Stimulated activated CD4-positive, alpha-beta T cell treated with anti-CD3 and anti-CD28 coated beads, Interleukin-1b, Interleukin-23, amount 100 ng/mL, for 4 hours (primary cell): ENCODE measurements at regions not wholly inside any gene's neighbourhood (a gene's known extent, or its start where the extent isn't known, plus 50 kb on each side); places are given as distances from the start of the nearest gene placed in this dataset.

ENCODE experiments used
- DNase-seq, 2 donors: peaks; one replicate each; pipeline ENCODE4 v3.0.0-alpha.2; 2020; ENCODE audit warnings: low read depth in 2 of 2

DNA sequence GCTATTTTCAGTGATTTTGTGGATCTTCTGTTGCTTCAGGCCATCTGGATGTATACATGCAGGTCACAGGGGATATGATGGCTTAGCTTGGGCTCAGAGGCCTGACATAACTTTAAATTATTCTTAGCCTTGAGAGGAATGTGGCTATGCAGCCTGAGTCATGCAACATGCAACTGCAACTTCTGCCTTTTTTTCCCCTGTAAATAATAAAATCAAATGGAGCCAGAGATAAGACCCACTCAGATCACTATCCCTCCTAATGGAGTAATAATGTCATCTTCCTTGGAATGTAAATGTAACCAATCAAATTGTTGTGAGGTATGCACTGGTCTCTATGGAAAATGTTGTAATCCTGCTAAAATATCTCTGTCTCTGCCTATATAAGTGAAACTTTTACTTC lies 54.9 kb downstream of the MAGEB17 start:
- no peak for DNase-seq

DNA sequence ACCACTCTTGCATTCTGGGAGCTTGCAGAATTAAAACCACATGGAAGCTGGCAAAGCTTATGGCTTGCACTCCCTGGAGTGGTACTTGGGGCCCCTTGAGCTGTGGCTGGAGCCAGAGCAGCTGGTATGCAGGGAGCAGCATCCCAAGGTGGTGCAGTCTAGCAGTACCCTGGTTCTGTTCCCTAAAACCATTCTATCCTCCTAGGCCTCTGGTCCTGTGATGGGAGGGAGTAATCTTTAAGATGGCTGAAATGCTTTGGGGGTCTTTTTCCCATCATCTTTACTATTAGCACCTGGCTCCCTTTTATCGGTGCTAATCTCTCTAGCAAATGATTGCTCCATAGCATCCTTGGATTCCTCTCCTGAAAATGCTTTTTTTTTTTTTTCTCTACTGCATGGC lies 56.1 kb downstream of the MAGEB17 start:
- no peak for DNase-seq

DNA sequence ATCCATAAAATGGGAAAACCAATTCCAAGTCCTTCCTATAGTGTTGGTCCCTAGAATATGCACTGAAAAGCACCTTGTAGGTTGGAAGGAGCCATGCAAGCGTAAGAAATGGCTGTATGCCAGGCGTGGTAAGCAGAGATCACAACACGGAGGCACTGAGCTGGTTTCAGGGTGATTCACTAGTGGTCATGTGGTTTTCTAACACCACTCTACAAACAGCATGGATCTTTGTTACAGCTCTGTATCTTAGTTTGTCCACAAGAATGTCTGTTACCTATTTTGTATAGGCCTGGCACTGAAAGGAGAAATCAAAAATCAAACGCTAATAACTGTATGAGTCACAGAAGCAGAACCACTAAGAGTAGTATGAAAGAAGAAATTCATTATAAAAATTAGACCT lies 71.9 kb downstream of the MAGEB17 start:
- DNase-seq: no peak

DNA sequence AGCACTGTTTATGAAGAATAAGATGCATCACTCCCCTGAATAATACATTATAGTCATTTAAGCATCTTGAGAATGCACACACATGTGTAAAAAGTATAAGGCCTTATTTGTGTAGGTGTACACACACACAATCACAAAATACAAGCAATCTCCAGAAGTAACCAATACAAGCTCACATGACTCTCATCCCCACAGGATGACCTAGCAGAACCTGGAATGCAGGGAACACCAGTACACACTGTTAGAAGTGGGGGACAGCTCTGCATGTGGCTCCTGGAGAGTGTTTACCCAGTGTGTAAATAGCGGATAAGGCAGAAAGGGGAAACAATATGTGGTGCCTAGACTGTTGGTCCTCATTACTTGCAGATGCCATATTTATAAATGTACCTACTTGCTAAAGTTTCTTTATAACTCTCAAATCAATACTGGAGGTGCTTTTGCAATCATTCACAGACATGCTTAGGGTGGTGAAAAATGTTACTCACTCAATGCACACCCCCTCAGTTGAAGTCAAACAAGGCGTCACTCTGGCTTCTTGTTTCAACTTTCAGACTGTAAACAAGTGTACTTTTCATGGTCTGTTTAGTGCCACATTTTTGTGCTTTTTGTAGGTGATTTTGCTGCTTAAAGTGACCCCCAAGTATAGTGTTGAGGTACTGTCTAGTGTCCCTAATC lies 73.1 kb downstream of the MAGEB17 start:
- no peak for DNase-seq

DNA sequence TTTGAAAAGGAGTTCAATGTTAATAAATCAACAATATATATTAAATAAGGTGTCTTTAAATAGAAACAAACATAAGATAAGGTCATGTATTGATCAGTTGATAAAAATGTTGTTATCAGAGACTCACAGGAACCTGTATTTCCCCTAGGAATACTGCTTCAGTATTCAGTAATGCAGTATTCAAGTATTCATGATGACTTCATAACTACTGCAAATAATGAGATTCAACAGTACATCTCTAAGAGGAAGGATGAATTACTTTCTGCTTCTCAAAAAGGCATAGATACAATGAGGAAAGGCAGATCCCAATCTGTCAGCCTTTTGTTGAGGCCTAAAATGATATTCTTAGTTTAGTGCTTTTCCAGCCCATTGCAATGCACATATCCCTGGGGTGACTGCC lies 73.7 kb downstream of the MAGEB17 start:
- no peak for DNase-seq

DNA sequence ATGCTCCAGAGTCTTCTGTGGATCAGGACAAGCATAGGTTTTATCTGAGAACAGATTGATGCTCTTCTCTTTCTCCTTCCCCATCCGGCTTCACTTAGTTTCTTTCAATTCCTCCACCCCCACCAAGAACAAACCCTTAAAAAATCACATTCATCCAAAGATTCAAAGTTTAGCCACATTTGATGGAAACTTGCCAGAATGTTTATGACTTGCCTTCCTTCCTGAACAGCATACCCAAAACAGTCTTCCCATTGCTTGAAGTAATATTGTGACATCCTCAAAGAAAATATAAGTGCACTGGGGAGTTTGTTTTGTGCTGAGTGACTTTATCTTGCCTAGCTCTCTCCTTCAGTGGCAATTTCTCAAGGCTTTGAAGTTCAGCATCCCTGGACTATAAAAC lies 83.0 kb downstream of the MAGEB17 start:
- no peak for DNase-seq

DNA sequence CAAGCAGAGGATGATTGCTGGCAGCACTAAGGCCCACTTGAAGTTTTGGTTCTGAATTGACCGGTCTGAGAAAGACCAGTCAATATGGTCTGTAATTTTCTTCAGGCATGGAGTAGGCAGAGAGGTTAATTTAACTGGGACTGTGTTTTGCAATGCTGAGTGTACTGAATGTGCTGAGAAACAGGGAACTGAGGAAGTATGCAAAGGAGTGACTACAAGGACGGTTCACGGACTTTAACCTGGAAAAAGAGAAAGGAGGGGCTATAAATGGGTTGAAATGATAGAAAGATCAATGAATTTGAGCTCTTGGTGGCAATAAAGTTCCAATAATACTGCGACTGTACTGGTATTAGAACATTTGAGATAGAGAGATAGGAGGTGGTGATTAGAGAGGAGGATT lies 84.5 kb downstream of the MAGEB17 start:
- no peak for DNase-seq

DNA sequence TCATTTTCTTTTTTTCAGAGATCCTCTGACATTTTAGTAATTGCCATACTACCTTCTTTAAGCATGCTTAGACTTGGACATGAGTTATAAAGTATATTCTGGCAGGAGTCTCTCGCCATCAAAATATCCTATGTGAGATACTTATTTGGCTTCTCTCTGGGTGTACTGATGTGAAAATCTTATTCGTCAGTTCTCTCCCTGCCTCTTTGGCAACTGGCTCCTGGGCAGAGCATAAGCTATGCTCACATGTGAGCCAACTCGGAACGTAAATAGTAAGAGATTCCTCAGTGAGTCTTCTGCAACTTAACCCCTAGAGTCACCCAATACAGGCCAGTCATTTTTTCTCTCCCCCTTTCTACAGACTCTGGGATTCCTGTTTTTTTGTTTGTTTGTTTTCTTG lies 91.6 kb downstream of the MAGEB17 start:
- DNase-seq: no peak

DNA sequence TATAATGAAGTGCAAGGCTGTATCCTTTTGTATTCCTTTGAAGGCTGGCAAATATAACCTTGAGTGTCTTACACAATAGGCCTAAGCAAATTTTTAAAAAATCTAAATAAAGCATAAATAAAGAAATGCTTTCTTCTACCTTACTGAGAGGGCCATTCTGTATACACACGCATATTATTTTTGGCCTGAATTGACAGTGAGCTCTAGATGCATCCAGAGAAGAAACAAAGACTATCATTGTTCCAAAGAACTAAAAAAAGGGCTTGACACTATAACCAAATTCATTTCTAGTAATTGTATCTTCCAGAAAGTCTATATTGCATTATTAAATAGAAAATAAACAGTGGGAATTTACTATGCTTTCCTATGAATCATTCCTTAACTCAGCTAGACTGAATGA lies 100.2 kb downstream of the MAGEB17 start:
- DNase-seq: no peak

DNA sequence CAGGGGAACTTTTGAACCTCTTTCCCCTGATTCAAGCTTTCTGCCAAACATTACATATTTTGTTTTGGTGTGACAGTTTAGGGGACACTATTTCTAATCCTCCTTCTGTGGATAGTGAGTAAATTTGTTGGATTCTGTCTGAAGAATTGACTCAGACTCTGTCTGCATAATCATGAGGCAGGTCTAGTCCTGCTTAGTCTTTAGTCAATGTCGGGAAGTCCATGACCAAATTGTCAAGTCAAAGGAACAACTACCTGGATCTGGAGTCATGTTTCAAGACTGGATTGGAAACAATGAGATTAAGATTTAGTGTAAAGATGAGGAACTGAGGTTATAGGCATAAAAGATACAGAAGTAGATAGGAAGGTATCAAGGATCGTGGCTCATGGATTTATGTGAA lies 100.9 kb downstream of the MAGEB17 start:
- DNase-seq: no peak

DNA sequence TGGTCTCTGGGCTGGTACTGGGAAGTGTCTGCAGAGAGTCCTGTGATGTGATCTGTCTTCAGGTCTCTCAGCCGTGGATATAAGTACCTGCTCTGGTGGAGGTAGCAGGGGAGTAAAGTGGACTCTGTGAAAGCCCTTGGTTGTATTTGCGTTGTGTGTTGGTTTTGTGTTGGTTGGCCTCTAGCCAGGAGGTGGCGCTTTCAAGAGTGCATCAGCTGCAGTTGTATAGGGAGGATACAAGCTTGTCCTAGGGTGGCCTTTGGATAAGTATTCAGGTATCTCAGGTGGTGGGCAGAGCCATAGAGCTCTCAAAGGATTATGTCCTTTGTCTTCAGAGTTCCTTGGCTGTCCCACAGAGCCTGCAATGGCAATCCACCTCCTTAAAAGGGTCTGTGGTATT lies 111.6 kb downstream of the MAGEB17 start:
- DNase-seq: no peak

DNA sequence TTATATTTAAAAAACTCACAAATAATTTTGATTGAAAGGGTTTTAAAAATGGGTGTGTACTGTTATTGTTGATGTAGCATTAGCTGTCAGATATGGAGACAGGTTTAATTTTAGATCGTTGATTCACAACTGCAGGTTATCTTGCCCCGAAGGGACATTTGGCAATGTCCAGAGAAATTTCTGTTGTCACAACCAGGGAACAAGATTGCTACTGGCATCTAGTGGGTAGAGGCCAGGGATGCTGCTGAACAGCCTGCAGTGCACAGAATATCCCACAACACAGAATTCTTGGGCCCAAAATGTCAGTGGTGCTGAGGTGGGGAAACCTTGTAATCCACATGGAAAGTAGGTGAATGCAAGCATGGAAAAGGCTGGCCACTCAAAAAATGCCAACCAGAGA lies 114.9 kb downstream of the MAGEB17 start:
- DNase-seq: no peak

DNA sequence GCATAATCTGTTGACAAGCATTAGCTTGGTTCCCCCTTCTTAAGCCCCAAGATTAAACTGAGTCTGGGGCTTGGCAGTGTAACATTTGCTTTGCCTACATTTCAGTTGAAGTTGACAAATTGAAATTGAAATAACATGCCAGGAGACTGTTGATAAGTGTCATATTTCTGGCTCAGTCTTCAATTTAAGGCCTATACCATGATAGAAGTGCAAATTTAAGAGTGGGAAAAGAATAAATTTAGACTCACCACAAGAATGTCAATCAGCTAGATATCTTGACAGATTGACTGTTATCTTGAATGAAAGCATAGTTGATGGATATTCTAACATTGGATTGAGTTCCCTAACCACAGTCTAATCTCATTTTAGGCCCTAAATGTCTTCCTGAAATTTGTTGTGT lies 117.6 kb downstream of the MAGEB17 start:
- DNase-seq: no peak

DNA sequence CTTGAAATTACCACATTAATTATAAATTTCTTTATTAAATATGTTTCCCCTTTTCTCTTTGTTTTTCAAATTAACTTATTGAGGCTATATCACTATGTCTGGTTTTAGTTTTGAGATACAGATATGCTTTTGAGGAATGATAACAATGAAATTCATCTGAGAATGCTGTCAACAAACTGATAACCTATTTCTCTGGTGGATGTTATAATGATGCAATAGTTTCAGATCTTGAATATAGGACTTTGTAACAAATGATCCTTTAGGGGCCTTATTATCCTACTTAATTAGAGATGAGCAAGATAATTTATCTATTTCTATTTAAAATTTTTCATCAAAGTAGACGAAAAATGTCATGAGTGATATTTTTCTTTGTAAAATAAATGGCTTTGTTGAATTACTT lies 123.7 kb downstream of the MAGEB17 start:
- no peak for DNase-seq

DNA sequence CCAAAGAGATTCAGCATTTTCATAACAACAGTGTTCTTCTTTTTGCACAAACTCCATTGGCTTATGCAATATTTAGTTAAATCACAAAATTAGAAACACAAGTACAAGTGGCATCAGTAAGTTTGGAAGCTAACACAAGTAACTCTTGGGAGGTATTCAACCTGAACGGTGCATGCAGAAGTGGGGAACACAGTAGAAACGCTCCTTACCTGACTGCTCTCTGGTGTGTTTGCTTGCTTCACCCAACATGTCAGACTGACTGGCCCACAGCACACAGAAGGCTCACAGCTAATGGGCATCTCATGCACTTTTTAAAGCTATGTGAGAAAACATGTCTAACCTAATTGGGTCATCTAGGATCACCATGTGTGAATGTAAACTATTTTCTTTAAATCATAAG lies 133.6 kb downstream of the MAGEB17 start:
- DNase-seq: no peak

DNA sequence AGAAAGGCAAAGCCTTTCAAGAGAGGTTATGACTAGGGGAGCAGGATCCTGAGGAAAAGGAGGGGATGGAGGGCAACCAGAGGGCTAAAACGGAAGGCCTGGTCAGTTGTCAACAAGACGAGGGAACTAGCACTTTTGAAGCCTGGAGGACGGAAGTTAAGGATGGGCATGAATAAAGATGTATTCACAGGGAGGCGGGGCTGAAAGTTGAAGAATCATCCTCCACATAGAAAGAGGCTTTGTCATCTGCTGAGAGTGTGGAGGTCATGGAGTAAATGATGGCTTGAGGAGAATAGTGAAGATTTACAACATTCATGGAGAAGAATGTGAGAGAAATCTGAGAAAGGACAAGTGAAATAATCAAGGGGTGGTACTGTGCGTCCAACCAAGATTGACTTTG lies 137.5 kb downstream of the MAGEB17 start:
- DNase-seq: no peak

DNA sequence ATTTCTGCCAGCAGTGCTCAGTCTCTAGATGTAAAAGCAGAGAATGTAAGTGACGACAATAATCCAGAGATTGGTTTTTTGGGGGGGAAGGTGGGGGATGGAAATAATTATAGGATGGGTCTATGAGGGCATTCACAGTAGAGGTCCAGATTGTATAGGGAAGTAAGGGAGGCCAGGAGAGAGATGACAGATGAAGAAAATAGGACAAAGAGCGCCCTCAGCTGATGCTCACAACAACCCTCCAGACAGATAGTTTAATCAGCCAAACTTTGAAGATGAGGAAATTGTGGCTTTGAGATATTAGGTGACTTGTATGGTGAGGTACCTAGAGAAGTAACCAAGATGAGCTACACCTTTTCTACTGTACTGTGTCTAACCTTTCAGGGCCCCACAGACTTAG lies 137.9 kb downstream of the MAGEB17 start:
- DNase-seq: no peak

DNA sequence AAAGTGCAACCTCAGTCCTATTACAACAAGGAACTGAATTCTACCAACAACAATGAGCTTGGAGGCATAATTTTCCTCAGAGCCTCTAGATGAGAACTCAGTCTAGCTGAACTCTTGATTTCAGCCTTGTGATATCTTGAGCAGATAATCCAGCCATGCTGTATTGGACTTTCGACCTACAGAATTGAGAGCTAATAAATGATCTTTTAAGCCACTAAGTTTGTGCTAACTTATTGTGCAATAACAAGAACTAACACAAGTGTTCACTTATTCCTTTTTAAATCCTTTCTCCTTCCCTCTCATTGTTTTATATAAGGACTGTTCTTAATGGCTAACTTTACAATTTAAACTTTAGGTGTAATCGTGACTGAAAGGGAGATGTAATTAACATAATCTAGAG lies 140.7 kb downstream of the MAGEB17 start:
- no peak for DNase-seq

DNA sequence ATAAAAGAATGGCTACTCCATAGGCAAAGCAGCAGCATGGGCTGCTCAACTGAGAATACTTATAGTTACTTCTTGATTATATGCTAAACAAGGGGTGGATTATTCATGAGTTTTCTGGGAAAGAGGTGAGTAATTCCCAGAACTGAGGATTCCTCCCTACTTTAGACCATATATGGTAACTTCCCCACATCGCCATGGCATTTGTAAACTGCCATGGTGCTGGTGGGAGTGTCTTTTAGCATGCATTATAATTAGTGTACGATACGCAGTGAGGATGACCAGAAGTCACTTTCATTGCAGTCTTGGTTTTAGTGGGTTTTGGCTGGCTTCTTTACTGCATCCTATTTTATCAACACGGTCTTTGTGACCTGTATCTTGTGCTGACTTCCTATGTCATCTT lies 141.5 kb downstream of the MAGEB17 start:
- no peak for DNase-seq

DNA sequence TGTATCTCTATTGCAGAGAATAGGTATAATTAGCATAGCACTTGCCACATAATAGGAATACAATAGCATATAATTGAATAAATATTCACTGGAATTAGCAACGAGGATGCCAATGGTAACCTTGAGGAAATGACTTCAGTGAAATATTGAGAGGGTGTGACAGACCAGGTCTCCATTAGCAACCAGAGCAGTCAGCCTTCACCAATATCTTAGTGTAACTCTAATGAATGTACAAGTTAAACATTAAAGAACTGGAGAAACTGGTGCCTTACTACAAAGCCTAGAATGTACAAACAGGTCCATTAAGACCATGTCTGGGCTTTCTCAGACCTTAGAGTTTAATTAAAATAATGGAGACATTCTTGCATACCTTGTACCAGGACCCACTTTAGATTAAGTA lies 143.0 kb downstream of the MAGEB17 start:
- DNase-seq: no peak

DNA sequence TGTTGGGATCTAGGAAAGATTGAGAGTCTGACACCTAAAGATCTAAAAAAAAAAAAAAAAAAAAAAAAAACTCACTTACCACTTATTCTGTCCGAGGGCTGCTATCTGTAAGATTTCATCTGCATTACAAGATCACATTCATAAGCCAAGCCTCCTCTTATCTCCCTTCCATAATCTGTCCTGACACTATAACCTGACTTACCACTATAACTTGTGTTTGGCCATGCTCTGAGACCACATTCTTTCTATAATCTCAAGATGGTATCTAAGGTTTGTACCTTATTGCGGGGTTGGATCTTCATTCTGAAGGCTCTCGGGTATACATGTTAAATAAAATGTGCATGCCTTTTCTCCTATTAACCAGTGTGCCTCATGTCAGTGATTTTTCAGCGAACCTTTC lies 144.4 kb downstream of the MAGEB17 start:
- DNase-seq: no peak

DNA sequence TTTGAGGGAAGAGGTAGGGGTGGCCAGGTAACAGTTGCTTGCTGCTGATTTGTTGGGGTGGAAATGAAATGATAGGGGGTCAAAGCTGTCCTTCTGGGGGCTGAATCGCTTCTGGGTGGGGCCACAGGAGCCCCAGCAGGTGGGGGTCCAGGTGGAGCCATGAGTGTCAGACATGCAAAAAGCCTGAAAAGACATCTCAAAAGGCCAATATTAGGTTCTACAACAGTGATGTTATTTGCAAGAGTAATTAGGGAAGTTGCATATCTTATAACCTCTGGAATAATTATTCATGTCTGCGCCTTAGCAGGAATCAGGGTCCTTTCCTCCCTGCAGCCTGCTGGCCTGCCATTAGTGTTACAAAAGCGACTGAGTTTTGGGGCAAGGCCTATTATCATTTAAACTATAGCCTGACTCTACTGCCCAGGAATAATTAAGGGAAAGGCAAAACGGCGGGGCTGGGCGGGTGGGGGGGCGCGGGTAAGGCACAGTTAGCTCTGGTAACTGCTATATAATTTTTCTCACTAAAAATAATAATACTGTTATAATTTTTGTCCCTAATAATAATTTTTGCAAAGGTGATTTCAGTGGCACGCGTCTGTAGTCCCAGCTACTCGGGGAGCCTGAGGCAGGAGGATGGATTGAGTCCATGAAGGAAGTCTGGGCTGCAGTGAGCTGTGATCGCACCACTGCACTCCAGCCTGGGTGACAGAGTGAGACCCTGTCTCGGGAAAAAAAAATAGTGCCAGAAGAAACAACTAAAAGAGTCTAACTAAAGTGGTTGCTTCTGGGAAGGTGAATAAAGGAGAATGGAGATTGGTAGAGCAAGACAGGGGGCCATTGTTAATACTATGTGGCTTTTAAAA lies 145.7 kb downstream of the MAGEB17 start:
- DNase-seq: no peak

DNA sequence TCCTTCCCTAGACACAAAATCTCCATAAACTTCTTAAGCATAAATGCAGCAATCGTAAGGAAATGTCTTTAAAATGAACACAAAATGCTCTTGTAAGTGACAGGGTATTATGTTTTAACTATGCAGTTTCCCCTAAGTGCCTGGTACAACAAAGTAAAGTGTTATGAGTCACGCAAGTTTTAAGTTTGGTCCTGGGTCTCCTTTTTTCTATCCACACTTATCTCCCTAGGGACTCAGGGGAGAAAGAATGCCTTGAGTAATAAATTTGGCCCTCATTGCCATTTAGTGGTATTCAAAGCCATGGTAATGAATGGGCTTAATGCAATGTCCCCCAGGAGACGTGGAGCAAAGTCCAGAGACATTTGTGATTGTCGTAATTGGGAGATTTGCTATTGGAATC lies 149.1 kb downstream of the MAGEB17 start:
- no peak for DNase-seq

DNA sequence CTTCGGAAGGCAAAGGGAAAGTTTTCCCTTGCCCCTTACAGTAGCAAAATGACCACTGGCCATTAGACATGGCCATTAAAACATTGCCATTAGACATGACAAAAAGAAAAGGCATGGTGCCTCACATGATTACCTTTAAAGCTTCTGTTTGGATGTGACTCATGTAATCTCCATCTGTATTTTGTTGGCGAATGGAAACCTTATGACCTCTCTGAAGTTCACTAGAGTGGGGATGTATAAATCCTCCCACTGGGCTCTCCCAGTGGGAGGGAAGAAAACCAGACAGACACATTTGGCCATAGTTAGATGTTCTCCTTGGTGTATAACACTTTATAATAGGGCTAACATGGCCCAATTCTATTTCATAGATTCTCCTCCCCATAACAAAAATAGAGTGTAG lies 152.6 kb downstream of the MAGEB17 start:
- DNase-seq: no peak
